Bronchial epithelial cell (primary cell): ENCODE measurements at regions not wholly inside any gene's neighbourhood (a gene's known extent, or its start where the extent isn't known, plus 50 kb on each side); places are given as distances from the start of the nearest gene placed in this dataset.
A peak's percentile ranks its signal among the peaks of the same experiment; 100 is the strongest.

Experiments
- DNase-seq: peaks from one replicate; pipeline ENCODE4 v3.0.0-alpha.2; 2010; ENCODE audit warnings: low read depth
- FAIRE-seq: peaks from 2 replicates; lab custom pipeline; 2011; peaks lifted over from hg19 to GRCh38; lab: Jason Lieb, UNC
- H3K27me3 ChIP-seq: 2 replicates; pipeline ENCODE4 v1.5.1; 2011; ENCODE audit warnings: low read length; ENCODE audit not compliant: control insufficient read depth, insufficient read depth
- H3K36me3 ChIP-seq: 2 replicates; pipeline ENCODE4 v1.5.1; 2011; ENCODE audit warnings: low read length; ENCODE audit not compliant: control insufficient read depth, insufficient read depth
- H3K4me3 ChIP-seq: 2 replicates; pipeline ENCODE4 v1.5.1; 2011; ENCODE audit warnings: mild to moderate bottlenecking, low read depth, low read length, control low read depth
- TF ChIP-seq, protein P1 (sequence below): IDR thresholded peaks from 2 replicates; pipeline ENCODE4 v1.5.1; 2011; ENCODE audit warnings: mild to moderate bottlenecking, moderate library complexity, low read length, control low read depth, inconsistent platforms; ENCODE audit not compliant: insufficient read depth, severe bottlenecking

DNA sequence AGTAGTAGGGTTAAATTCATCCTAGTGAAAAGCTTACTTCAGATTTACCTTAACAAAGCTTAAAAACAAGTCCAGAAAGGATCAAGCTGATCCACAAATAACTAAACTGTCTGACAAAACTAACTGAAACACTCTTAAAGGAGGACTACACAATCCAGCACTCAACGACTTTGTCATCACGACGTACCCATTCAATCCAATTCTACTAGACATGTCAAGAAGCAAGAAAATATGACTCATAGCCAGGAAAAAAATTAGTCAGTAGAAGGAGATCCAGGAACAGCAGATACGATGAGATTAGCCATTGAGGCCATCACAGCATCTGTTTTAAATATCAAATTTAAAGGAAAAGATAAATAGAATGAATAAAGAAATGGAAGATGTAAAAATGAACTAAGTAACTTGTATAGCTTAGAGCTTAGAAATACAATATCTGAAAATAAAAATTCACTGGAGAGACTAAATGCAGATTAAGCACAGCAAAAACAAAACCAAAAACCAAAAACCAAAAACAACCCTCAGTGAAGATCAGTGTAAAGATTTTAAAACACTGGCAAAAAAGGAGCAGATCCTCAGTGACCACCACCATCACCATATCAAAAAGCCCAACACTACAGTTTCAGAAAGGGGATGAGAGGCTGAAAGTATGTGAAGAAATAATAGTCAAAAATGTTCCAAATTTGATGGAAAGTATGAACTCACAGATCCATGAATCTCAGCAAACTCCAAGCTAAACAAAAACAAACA lies 95.0 kb upstream of the CCND2 start:
- H3K36me3 ChIP-seq: no peaks in the 10 kb centered on the region
- DNase-seq: peak; percentile 67
- H3K27me3 ChIP-seq: no peaks in the 10 kb centered on the region
- no peak overlapping the region for H3K4me3 ChIP-seq
- no peak for FAIRE-seq
- TF ChIP-seq, protein P1, sequence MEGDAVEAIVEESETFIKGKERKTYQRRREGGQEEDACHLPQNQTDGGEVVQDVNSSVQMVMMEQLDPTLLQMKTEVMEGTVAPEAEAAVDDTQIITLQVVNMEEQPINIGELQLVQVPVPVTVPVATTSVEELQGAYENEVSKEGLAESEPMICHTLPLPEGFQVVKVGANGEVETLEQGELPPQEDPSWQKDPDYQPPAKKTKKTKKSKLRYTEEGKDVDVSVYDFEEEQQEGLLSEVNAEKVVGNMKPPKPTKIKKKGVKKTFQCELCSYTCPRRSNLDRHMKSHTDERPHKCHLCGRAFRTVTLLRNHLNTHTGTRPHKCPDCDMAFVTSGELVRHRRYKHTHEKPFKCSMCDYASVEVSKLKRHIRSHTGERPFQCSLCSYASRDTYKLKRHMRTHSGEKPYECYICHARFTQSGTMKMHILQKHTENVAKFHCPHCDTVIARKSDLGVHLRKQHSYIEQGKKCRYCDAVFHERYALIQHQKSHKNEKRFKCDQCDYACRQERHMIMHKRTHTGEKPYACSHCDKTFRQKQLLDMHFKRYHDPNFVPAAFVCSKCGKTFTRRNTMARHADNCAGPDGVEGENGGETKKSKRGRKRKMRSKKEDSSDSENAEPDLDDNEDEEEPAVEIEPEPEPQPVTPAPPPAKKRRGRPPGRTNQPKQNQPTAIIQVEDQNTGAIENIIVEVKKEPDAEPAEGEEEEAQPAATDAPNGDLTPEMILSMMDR: no peak

DNA sequence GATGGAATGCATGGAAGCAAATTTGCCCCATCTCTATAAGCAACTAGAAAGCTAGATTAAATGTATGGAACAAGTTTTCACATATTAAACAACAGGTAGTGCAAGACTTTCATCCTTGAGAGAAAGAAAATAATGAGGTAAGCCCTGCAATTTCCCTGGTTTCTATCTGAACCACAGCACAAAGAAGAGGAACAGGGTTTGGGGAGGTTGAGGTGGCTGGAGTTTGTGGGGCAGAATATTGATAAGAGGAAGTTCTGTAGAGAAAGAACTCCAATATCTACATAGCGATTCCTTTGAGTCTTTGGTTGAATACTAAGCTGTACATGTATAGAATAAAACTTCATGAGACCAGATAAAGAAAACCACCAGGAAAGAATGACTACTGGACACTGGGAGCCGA lies 96.3 kb upstream of the CCND2 start:
- no peak for DNase-seq
- Histone ChIP-seq H3K36me3 (no peaks in the 10 kb centered on the region), H3K27me3 (no peaks in the 10 kb centered on the region), H3K4me3 (no peak overlapping the region)
- TF ChIP-seq, protein P1: no peak
- no peak for FAIRE-seq

DNA sequence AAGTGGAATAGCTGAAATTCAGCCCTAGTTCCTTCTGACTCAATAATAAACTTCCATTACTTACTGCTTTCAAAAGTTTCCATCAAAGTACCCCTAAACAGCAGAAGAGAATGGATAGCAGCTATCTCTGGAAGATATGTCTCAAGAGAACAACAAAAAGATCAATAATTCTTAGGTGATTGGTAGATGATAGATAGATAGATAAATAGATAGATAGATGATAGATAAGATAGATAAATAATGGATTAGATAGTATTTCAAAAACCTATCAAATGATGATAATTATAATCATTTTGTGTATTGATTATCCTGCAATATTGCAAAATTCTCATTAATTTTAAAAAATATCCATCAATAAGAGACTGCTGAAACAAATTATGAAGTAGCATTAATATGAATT lies 97.4 kb upstream of the CCND2 start:
- Histone ChIP-seq H3K36me3 (no peaks in the 10 kb centered on the region), H3K4me3 (no peak overlapping the region), H3K27me3 (no peaks in the 10 kb centered on the region)
- TF ChIP-seq, protein P1: no peak
- FAIRE-seq (no peak), DNase-seq (no peak)

DNA sequence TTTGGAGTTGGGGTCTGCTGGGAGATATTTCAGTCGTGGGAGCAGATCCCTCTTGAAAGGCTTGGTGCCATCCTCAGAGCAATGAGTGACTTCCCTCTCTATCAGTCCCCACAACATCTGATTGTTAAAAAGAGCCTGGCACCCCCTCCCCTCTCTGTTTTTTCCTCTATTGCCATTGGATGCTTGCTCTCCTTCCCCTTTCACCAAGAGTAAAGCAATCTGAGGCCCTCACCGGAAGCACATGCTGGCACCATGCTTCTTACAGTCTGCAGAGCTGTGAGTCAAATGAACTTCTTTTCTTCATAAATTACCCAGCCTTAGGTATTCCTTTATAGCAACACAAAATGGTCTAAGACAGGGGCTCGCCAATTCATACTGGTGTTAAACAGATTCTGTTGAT lies 99.1 kb upstream of the CCND2 start:
- Histone ChIP-seq H3K27me3 (no peaks in the 10 kb centered on the region), H3K36me3 (no peaks in the 10 kb centered on the region), H3K4me3 (no peak overlapping the region)
- no peak for DNase-seq
- TF ChIP-seq, protein P1: no peak
- no peak for FAIRE-seq

DNA sequence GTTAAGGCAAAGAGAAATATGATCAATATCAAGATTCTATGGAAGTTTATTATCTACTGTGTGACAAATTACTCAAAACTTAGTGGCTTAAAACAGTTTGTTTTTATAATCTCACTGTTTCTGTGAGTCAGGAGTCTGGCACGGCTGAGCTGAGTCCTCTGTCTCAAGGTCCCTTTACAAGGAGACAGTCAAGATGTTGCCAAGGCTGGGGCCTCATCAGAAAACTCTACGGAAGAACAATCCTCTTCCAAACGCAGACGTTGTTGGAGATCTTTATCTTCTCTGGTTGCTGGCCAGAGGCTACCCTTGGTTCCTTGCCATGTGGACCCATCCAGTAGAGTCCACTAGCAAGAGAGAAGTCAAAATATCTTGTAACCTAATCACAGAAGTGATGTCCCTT lies 100.6 kb upstream of the CCND2 start:
- no peaks in the 10 kb centered on the region for H3K36me3 ChIP-seq
- no peaks in the 10 kb centered on the region for H3K27me3 ChIP-seq
- DNase-seq (no peak), FAIRE-seq (no peak)
- no peak overlapping the region for H3K4me3 ChIP-seq
- TF ChIP-seq, protein P1: no peak

DNA sequence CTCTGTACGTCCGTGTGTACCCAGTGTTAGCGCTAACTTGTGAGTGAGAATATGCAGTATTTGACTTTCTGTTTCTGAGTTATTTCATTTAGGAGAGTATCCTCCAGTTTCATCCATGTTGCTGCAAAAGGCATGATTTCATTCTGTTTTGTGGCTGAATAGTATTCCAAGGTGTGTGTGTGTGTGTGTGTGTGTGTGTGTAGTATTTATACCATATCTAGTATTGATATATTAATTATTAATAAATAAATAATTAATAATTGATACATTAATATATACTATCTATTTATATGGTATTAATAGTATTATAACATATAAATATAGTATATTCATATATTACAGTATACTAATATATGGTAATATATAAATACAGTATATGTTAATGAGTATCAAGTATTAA lies 101.8 kb upstream of the CCND2 start:
- no peaks in the 10 kb centered on the region for H3K36me3 ChIP-seq
- TF ChIP-seq, protein P1: no peak
- FAIRE-seq (no peak), DNase-seq (no peak)
- H3K27me3 ChIP-seq: no peaks in the 10 kb centered on the region
- no peak overlapping the region for H3K4me3 ChIP-seq
